ENCODE measurements at regions not wholly inside any gene's neighbourhood (a gene's known extent, or its start where the extent isn't known, plus 50 kb on each side); places are given as distances from the start of the nearest gene placed in this dataset.

- H3K9me3 ChIP-seq = no peaks in the 10 kb centered on the region
- no peak for ATAC-seq (ENCODE audit: insufficient number of reproducible peaks, low FRiP score, low read depth)
- DNase-seq (ENCODE audit: low spot score) = no peak
- no peaks in the 10 kb centered on the region for H3K36me3 ChIP-seq
- H3K4me1 ChIP-seq (ENCODE audit: control insufficient read depth in 1 of 2, low read depth in 2 of 2) = no peaks in the 10 kb centered on the region
- no peak overlapping the region for H3K4me3 ChIP-seq
- no peaks in the 10 kb centered on the region for H3K27me3 ChIP-seq (replicated peaks; ENCODE audit: insufficient read depth)
- H3K27ac ChIP-seq = no peak overlapping the region
- no peak for TF ChIP-seq CTCF (IDR thresholded peaks at IDR 0.05)
Measured at GRCh38 chr3:163218336-163218735, 1721.7 kb downstream of the OTOL1 start.

GRCh38 chr3:163213838-163214237, 1717.2 kb downstream of the OTOL1 start:
- Histone ChIP-seq H3K36me3 (no peaks in the 10 kb centered on the region), H3K27ac (no peak overlapping the region), H3K4me1 (ENCODE audit: control insufficient read depth in 1 of 2, low read depth in 2 of 2) (no peaks in the 10 kb centered on the region), H3K4me3 (no peak overlapping the region), H3K9me3 (no peaks in the 10 kb centered on the region), H3K27me3 (replicated peaks; ENCODE audit: insufficient read depth) (no peaks in the 10 kb centered on the region)
- ATAC-seq (ENCODE audit: insufficient number of reproducible peaks, low FRiP score, low read depth) = no peak
- no peak for DNase-seq (ENCODE audit: low spot score)
- no peak for TF ChIP-seq CTCF (IDR thresholded peaks at IDR 0.05)

- Histone ChIP-seq H3K9me3 (no peaks in the 10 kb centered on the region), H3K36me3 (no peaks in the 10 kb centered on the region), H3K27ac (no peak overlapping the region), H3K27me3 (replicated peaks; ENCODE audit: insufficient read depth) (no peaks in the 10 kb centered on the region), H3K4me3 (no peak overlapping the region), H3K4me1 (ENCODE audit: control insufficient read depth in 1 of 2, low read depth in 2 of 2) (peaks cover 0 to 6% of the 10 kb centered on the region in 2 donors)
- ATAC-seq (ENCODE audit: insufficient number of reproducible peaks, low FRiP score, low read depth) = no peak
- no peak for DNase-seq (ENCODE audit: low spot score)
- no peak for TF ChIP-seq CTCF (IDR thresholded peaks at IDR 0.05)
Measured at GRCh38 chr3:163196815-163197374, 1700.3 kb downstream of the OTOL1 start.

GRCh38 chr3:163196245-163196644, 1699.6 kb downstream of the OTOL1 start:
- no peak for TF ChIP-seq CTCF (IDR thresholded peaks at IDR 0.05)
- Histone ChIP-seq H3K4me1 (ENCODE audit: control insufficient read depth in 1 of 2, low read depth in 2 of 2) (peaks cover 0 to 6% of the 10 kb centered on the region in 2 donors), H3K9me3 (no peaks in the 10 kb centered on the region), H3K27me3 (replicated peaks; ENCODE audit: insufficient read depth) (no peaks in the 10 kb centered on the region), H3K36me3 (no peaks in the 10 kb centered on the region), H3K27ac (no peak overlapping the region), H3K4me3 (no peak overlapping the region)
- no peak for ATAC-seq (ENCODE audit: insufficient number of reproducible peaks, low FRiP score, low read depth)
- DNase-seq (ENCODE audit: low spot score) = no peak

- Histone ChIP-seq H3K36me3 (no peaks in the 10 kb centered on the region), H3K4me1 (ENCODE audit: control insufficient read depth in 1 of 2, low read depth in 2 of 2) (no peaks in the 10 kb centered on the region), H3K27me3 (replicated peaks; ENCODE audit: insufficient read depth) (no peaks in the 10 kb centered on the region), H3K9me3 (no peaks in the 10 kb centered on the region), H3K4me3 (no peak overlapping the region), H3K27ac (no peak overlapping the region)
- DNase-seq (ENCODE audit: low spot score) (no peak), ATAC-seq (ENCODE audit: insufficient number of reproducible peaks, low FRiP score, low read depth) (no peak)
- no peak for TF ChIP-seq CTCF (IDR thresholded peaks at IDR 0.05)
Measured at GRCh38 chr3:163185721-163186350, 1689.2 kb downstream of the OTOL1 start.

Data from thoracic aorta (tissue), 2 donors.